ENCODE measurements at regions not wholly inside any gene's neighbourhood (a gene's known extent, or its start where the extent isn't known, plus 50 kb on each side); places are given as distances from the start of the nearest gene placed in this dataset.
"Not testable (repeated sequence)": the region's sequence is repeated elsewhere in the genome, so short reads cannot be mapped to it uniquely, and the experiment has no call there.

- H3K27ac ChIP-seq (ENCODE audit: low read length) = no peak overlapping the region
- H3K9ac ChIP-seq (ENCODE audit: low read length) = no peak overlapping the region
- no peak overlapping the region for H3K4me3 ChIP-seq (ENCODE audit: low read length)
- no peaks in the 10 kb centered on the region for H3K27me3 ChIP-seq (ENCODE audit: low read length)
- no peaks in the 10 kb centered on the region for H4K20me1 ChIP-seq (ENCODE audit: insufficient read depth, low read depth, low read length)
- no peaks in the 10 kb centered on the region for H3K79me2 ChIP-seq (ENCODE audit: low read length)
- no peaks in the 10 kb centered on the region for H3K4me1 ChIP-seq (ENCODE audit: low read length)
- DNase-seq = peak; percentile 84
- H2AFZ ChIP-seq (ENCODE audit: low read length) = no peak overlapping the region
- no peaks in the 10 kb centered on the region for H3K36me3 ChIP-seq (ENCODE audit: insufficient read depth, low read length)
- no peaks in the 10 kb centered on the region for H3K9me2 ChIP-seq (replicated peaks; ENCODE audit: insufficient read depth, low read length)
- H3K9me3 ChIP-seq (ENCODE audit: low read length) = no peaks in the 10 kb centered on the region
- no peak overlapping the region for H3K4me2 ChIP-seq (ENCODE audit: low read depth, low read length, poor library complexity, severe bottlenecking)
Measured at GRCh38 chr7:142632271-142633134, 116.8 kb upstream of the PRSS1 start.

- DNase-seq = no peak
- H3K4me1 ChIP-seq (ENCODE audit: low read length) = no peaks in the 10 kb centered on the region
- H3K36me3 ChIP-seq (ENCODE audit: insufficient read depth, low read length) = no peaks in the 10 kb centered on the region
- H3K9me2 ChIP-seq (replicated peaks; ENCODE audit: insufficient read depth, low read length) = no peaks in the 10 kb centered on the region
- H4K20me1 ChIP-seq (ENCODE audit: insufficient read depth, low read depth, low read length) = no peaks in the 10 kb centered on the region
- H3K27me3 ChIP-seq (ENCODE audit: low read length) = no peaks in the 10 kb centered on the region
- H3K4me2 ChIP-seq (ENCODE audit: low read depth, low read length, poor library complexity, severe bottlenecking) = no peak overlapping the region
- H3K4me3 ChIP-seq (ENCODE audit: low read length) = no peak overlapping the region
- H2AFZ ChIP-seq (ENCODE audit: low read length) = no peak overlapping the region
- no peak overlapping the region for H3K9ac ChIP-seq (ENCODE audit: low read length)
- H3K79me2 ChIP-seq (ENCODE audit: low read length) = no peaks in the 10 kb centered on the region
- H3K27ac ChIP-seq (ENCODE audit: low read length) = no peak overlapping the region
- no peaks in the 10 kb centered on the region for H3K9me3 ChIP-seq (ENCODE audit: low read length)
Measured at GRCh38 chr7:142629588-142630260, 119.5 kb upstream of the PRSS1 start.

DNA sequence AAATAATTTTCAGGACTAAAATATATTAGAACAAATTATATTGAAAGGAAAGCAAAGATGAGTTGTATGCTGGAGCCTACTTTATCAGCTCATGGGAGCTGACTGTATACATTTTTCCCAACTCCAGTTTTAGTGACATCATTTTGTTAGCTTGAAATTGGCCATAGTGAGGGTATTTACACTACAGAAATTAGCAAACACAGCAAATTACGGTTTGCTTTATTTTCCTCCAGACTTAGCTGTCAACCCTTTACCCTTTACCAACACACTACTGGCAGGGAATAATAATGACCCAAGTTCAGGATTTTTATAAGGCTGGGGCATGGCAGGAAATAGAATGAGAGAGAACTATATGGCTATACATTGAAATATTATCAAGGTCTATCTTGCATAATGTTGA, 120.3 kb upstream of the PRSS1 start:
- Histone ChIP-seq H3K27me3 (ENCODE audit: low read length) (no peaks in the 10 kb centered on the region), H3K9me2 (replicated peaks; ENCODE audit: insufficient read depth, low read length) (no peaks in the 10 kb centered on the region), H3K79me2 (ENCODE audit: low read length) (no peaks in the 10 kb centered on the region), H4K20me1 (ENCODE audit: insufficient read depth, low read depth, low read length) (no peaks in the 10 kb centered on the region), H3K9ac (ENCODE audit: low read length) (no peak overlapping the region), H3K4me2 (ENCODE audit: low read depth, low read length, poor library complexity, severe bottlenecking) (no peak overlapping the region), H3K4me3 (ENCODE audit: low read length) (no peak overlapping the region), H3K36me3 (ENCODE audit: insufficient read depth, low read length) (no peaks in the 10 kb centered on the region), H3K9me3 (ENCODE audit: low read length) (no peaks in the 10 kb centered on the region), H2AFZ (ENCODE audit: low read length) (no peak overlapping the region), H3K4me1 (ENCODE audit: low read length) (no peaks in the 10 kb centered on the region), H3K27ac (ENCODE audit: low read length) (no peak overlapping the region)
- no peak for DNase-seq

DNA sequence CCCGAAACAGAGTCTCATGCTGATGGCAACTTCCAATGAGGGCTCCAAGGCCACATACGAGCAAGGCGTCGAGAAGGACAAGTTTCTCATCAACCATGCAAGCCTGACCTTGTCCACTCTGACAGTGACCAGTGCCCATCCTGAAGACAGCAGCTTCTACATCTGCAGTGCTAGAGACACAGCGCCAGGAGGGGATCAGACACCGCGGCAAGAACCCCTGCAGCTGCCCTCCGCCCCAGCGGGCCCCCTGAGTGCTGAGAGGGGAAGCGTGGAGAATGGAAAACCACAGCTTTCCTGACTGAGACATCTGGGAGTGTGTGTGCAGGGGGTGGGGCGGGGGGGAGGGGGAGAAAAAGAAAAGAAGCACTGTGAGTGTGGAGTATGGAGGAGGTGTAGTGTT, 122.0 kb upstream of the PRSS1 start:
- H3K9me2 ChIP-seq (replicated peaks; ENCODE audit: insufficient read depth, low read length); H3K9me3 ChIP-seq (ENCODE audit: low read length); H3K79me2 ChIP-seq (ENCODE audit: low read length); H3K4me2 ChIP-seq (ENCODE audit: low read depth, low read length, poor library complexity, severe bottlenecking); H3K4me1 ChIP-seq (ENCODE audit: low read length); H3K36me3 ChIP-seq (ENCODE audit: insufficient read depth, low read length); H4K20me1 ChIP-seq (ENCODE audit: insufficient read depth, low read depth, low read length); DNase-seq; H3K27ac ChIP-seq (ENCODE audit: low read length); H3K27me3 ChIP-seq (ENCODE audit: low read length); H3K4me3 ChIP-seq (ENCODE audit: low read length); H3K9ac ChIP-seq (ENCODE audit: low read length); H2AFZ ChIP-seq (ENCODE audit: low read length): not testable (repeated sequence)

GRCh38 chr7:142626420-142627035, 122.7 kb upstream of the PRSS1 start:
- H3K4me1 ChIP-seq (ENCODE audit: low read length) = no peaks in the 10 kb centered on the region
- H3K4me3 ChIP-seq (ENCODE audit: low read length) = no peak overlapping the region
- no peaks in the 10 kb centered on the region for H3K79me2 ChIP-seq (ENCODE audit: low read length)
- H3K9ac ChIP-seq (ENCODE audit: low read length) = no peak overlapping the region
- no peak overlapping the region for H2AFZ ChIP-seq (ENCODE audit: low read length)
- H3K36me3 ChIP-seq (ENCODE audit: insufficient read depth, low read length) = no peaks in the 10 kb centered on the region
- no peak overlapping the region for H3K27ac ChIP-seq (ENCODE audit: low read length)
- H3K9me3 ChIP-seq (ENCODE audit: low read length) = no peaks in the 10 kb centered on the region
- no peaks in the 10 kb centered on the region for H3K9me2 ChIP-seq (replicated peaks; ENCODE audit: insufficient read depth, low read length)
- no peaks in the 10 kb centered on the region for H3K27me3 ChIP-seq (ENCODE audit: low read length)
- DNase-seq = peak; percentile 78
- no peaks in the 10 kb centered on the region for H4K20me1 ChIP-seq (ENCODE audit: insufficient read depth, low read depth, low read length)
- H3K4me2 ChIP-seq (ENCODE audit: low read depth, low read length, poor library complexity, severe bottlenecking) = no peak overlapping the region

- not testable (repeated sequence) for H3K9me2 ChIP-seq (replicated peaks; ENCODE audit: insufficient read depth, low read length); H4K20me1 ChIP-seq (ENCODE audit: insufficient read depth, low read depth, low read length); H3K9ac ChIP-seq (ENCODE audit: low read length); H3K4me1 ChIP-seq (ENCODE audit: low read length); H3K4me3 ChIP-seq (ENCODE audit: low read length); H2AFZ ChIP-seq (ENCODE audit: low read length); H3K4me2 ChIP-seq (ENCODE audit: low read depth, low read length, poor library complexity, severe bottlenecking); H3K79me2 ChIP-seq (ENCODE audit: low read length); H3K36me3 ChIP-seq (ENCODE audit: insufficient read depth, low read length); H3K27me3 ChIP-seq (ENCODE audit: low read length); DNase-seq; H3K9me3 ChIP-seq (ENCODE audit: low read length); H3K27ac ChIP-seq (ENCODE audit: low read length)
Measured at GRCh38 chr7:142625216-142625615, 124.1 kb upstream of the PRSS1 start.

GRCh38 chr7:142620402-142620801, 128.9 kb upstream of the PRSS1 start:
- Histone ChIP-seq H3K9ac (ENCODE audit: low read length) (no peak overlapping the region), H3K4me2 (ENCODE audit: low read depth, low read length, poor library complexity, severe bottlenecking) (no peak overlapping the region), H4K20me1 (ENCODE audit: insufficient read depth, low read depth, low read length) (no peaks in the 10 kb centered on the region), H3K36me3 (ENCODE audit: insufficient read depth, low read length) (no peaks in the 10 kb centered on the region), H3K4me1 (ENCODE audit: low read length) (no peaks in the 10 kb centered on the region), H3K9me2 (replicated peaks; ENCODE audit: insufficient read depth, low read length) (no peaks in the 10 kb centered on the region), H3K27ac (ENCODE audit: low read length) (no peak overlapping the region), H3K4me3 (ENCODE audit: low read length) (no peak overlapping the region), H3K79me2 (ENCODE audit: low read length) (no peaks in the 10 kb centered on the region), H2AFZ (ENCODE audit: low read length) (no peak overlapping the region), H3K27me3 (ENCODE audit: low read length) (no peaks in the 10 kb centered on the region), H3K9me3 (ENCODE audit: low read length) (no peaks in the 10 kb centered on the region)
- DNase-seq = no peak

DNA sequence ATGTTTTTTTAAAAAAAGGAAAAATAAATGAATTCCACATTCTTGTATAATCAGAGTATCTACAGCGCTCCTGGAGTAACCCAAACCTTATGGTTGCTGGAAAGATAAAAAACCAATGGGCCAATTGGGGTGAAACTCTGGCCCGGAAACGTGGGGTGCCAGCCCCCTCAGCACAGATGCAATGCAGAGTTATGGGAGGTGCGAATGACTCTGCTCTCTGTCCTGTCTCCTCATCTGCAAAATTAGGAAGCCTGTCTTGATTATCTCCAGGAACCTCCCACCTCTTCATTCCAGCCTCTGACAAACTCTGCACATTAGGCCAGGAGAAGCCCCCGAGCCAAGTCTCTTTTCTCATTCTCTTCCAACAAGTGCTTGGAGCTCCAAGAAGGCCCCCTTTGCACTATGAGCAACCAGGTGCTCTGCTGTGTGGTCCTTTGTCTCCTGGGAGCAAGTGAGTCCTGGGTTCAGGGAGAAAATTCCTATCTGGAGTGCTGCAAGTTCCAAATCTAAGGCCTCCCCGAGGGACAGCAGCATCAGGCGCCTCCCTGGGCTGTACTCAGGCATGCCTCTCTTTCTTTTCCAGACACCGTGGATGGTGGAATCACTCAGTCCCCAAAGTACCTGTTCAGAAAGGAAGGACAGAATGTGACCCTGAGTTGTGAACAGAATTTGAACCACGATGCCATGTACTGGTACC, 130.5 kb upstream of the PRSS1 start:
- H3K4me2 ChIP-seq (ENCODE audit: low read depth, low read length, poor library complexity, severe bottlenecking) = no peak overlapping the region
- no peaks in the 10 kb centered on the region for H3K9me3 ChIP-seq (ENCODE audit: low read length)
- H3K36me3 ChIP-seq (ENCODE audit: insufficient read depth, low read length) = no peaks in the 10 kb centered on the region
- no peak overlapping the region for H2AFZ ChIP-seq (ENCODE audit: low read length)
- H3K27me3 ChIP-seq (ENCODE audit: low read length) = no peaks in the 10 kb centered on the region
- no peak overlapping the region for H3K4me3 ChIP-seq (ENCODE audit: low read length)
- DNase-seq = no peak
- H3K27ac ChIP-seq (ENCODE audit: low read length) = no peak overlapping the region
- H3K79me2 ChIP-seq (ENCODE audit: low read length) = no peaks in the 10 kb centered on the region
- no peaks in the 10 kb centered on the region for H3K4me1 ChIP-seq (ENCODE audit: low read length)
- no peak overlapping the region for H3K9ac ChIP-seq (ENCODE audit: low read length)
- no peaks in the 10 kb centered on the region for H4K20me1 ChIP-seq (ENCODE audit: insufficient read depth, low read depth, low read length)
- H3K9me2 ChIP-seq (replicated peaks; ENCODE audit: insufficient read depth, low read length) = no peaks in the 10 kb centered on the region

Data from Karpas-422 (cell line).